ENCODE measurements at regions not wholly inside any gene's neighbourhood (a gene's known extent, or its start where the extent isn't known, plus 50 kb on each side); places are given as distances from the start of the nearest gene placed in this dataset.

DNA sequence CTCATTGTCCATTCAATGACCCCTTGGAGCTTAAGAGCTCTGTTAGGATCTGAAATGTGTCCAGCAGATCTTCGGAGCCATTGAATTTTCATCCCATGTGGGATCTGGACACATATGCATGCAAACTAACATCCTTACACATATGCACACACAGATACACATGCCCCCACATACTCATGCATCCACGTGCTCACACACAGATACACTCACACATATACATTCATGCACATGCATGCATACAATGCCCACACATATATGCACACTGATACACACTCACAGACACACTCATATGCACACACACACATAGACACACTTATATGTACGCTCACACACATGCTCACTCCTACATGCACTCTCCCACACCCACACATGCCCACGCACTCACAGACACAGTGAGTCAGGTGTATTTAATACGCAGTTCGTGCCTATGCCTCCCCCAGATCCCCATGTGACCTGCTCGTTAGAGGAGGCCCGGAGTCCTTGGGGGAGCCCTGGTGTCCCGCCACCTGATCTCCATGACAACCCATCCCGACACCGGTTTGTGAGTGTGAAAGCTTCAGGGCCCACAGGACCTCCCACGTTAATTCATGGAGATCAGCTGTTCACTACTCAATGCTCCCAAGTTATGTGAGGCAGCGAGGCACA lies 121.9 kb upstream of the SULF2 start:
- Histone ChIP-seq H3K36me3 (replicated peaks in 1 of 2; ENCODE audit: control insufficient read depth in 1 of 2, insufficient read depth in 2 of 2, low read length in 2 of 2) (no peaks in the 10 kb centered on the region), H3K27me3 (ENCODE audit: control insufficient read depth in 2 of 2, insufficient read depth in 2 of 2, low read length in 2 of 2) (no peaks in the 10 kb centered on the region), H3K4me1 (ENCODE audit: control insufficient read depth in 1 of 2, insufficient read depth in 2 of 2, low read length in 2 of 2) (no peaks in the 10 kb centered on the region), H4K20me1 (ENCODE audit: insufficient read depth, low read length) (no peaks in the 10 kb centered on the region), H2AFZ (ENCODE audit: insufficient read depth, low read depth, low read length, poor library complexity, severe bottlenecking) (no peak overlapping the region), H3K9ac (ENCODE audit: insufficient read depth, low read length, poor library complexity, severe bottlenecking) (no peak overlapping the region), H3K79me2 (ENCODE audit: insufficient read depth, low read length) (no peaks in the 10 kb centered on the region), H3K4me2 (replicated peaks; ENCODE audit: extremely low read depth, low read length, poor library complexity, severe bottlenecking) (no peak overlapping the region), H3K9me3 (replicated peaks in 1 of 2; ENCODE audit: control insufficient read depth in 1 of 2, insufficient read depth in 1 of 2, low read length in 2 of 2) (no peaks in the 10 kb centered on the region), H3K4me3 (replicated peaks in 1 of 3; ENCODE audit: low read depth in 2 of 3, low read length in 3 of 3) (no peak overlapping the region), H3K27ac (ENCODE audit: low read depth in 1 of 2, low read length in 2 of 2) (no peak overlapping the region)
- WGBS (ENCODE audit: insufficient coverage) = 90% methylated on average over 13 of the region's 13 CpGs
- no peak overlapping the region for H3K27ac Mint-ChIP-seq
- DNase-seq = no peak
- peaks cover 7 to 13% (median 13%) of the 10 kb centered on the region in 3 donors for H3K27me3 Mint-ChIP-seq (ENCODE audit: low read depth in 3 of 3)
- H3K9me3 Mint-ChIP-seq = no peaks in the 10 kb centered on the region
- H3K4me1 Mint-ChIP-seq = no peaks in the 10 kb centered on the region
- H3K4me3 Mint-ChIP-seq = no peak overlapping the region
- intact Hi-C loops (cut with micrococcal nuclease) = no loop called here
- TF ChIP-seq, protein P1, sequence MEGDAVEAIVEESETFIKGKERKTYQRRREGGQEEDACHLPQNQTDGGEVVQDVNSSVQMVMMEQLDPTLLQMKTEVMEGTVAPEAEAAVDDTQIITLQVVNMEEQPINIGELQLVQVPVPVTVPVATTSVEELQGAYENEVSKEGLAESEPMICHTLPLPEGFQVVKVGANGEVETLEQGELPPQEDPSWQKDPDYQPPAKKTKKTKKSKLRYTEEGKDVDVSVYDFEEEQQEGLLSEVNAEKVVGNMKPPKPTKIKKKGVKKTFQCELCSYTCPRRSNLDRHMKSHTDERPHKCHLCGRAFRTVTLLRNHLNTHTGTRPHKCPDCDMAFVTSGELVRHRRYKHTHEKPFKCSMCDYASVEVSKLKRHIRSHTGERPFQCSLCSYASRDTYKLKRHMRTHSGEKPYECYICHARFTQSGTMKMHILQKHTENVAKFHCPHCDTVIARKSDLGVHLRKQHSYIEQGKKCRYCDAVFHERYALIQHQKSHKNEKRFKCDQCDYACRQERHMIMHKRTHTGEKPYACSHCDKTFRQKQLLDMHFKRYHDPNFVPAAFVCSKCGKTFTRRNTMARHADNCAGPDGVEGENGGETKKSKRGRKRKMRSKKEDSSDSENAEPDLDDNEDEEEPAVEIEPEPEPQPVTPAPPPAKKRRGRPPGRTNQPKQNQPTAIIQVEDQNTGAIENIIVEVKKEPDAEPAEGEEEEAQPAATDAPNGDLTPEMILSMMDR (IDR thresholded peaks at IDR 0.05) = no peak
- no peaks in the 10 kb centered on the region for H3K36me3 Mint-ChIP-seq

GRCh38 chr20:47906348-47906660 lies 121.0 kb upstream of the SULF2 start:
- DNase-seq = no peak

More at GRCh38 chr20:47906348-47906660, 121.0 kb upstream of the SULF2 start:
- Histone ChIP-seq H2AFZ (ENCODE audit: insufficient read depth, low read depth, low read length, poor library complexity, severe bottlenecking) (no peak overlapping the region), H3K27ac (ENCODE audit: low read depth in 1 of 2, low read length in 2 of 2) (no peak overlapping the region), H3K9me3 (replicated peaks in 1 of 2; ENCODE audit: control insufficient read depth in 1 of 2, insufficient read depth in 1 of 2, low read length in 2 of 2) (no peaks in the 10 kb centered on the region), H3K9ac (ENCODE audit: insufficient read depth, low read length, poor library complexity, severe bottlenecking) (no peak overlapping the region), H3K4me2 (replicated peaks; ENCODE audit: extremely low read depth, low read length, poor library complexity, severe bottlenecking) (no peak overlapping the region), H3K36me3 (replicated peaks in 1 of 2; ENCODE audit: control insufficient read depth in 1 of 2, insufficient read depth in 2 of 2, low read length in 2 of 2) (no peaks in the 10 kb centered on the region), H3K4me3 (replicated peaks in 1 of 3; ENCODE audit: low read depth in 2 of 3, low read length in 3 of 3) (no peak overlapping the region), H3K79me2 (ENCODE audit: insufficient read depth, low read length) (no peaks in the 10 kb centered on the region), H3K27me3 (ENCODE audit: control insufficient read depth in 2 of 2, insufficient read depth in 2 of 2, low read length in 2 of 2) (no peaks in the 10 kb centered on the region), H3K4me1 (ENCODE audit: control insufficient read depth in 1 of 2, insufficient read depth in 2 of 2, low read length in 2 of 2) (no peaks in the 10 kb centered on the region), H4K20me1 (ENCODE audit: insufficient read depth, low read length) (no peaks in the 10 kb centered on the region)
- intact Hi-C loops (cut with micrococcal nuclease) = no loop called here
- WGBS (ENCODE audit: insufficient coverage) = 97% methylated on average over 5 of the region's 12 CpGs
- no peaks in the 10 kb centered on the region for H3K9me3 Mint-ChIP-seq
- H3K27ac Mint-ChIP-seq = peak overlapping the region in 1 of 7 donors; percentile 13
- no peaks in the 10 kb centered on the region for H3K4me1 Mint-ChIP-seq
- TF ChIP-seq, protein P1 (IDR thresholded peaks at IDR 0.05) = no peak
- H3K4me3 Mint-ChIP-seq = no peak overlapping the region
- no peaks in the 10 kb centered on the region for H3K36me3 Mint-ChIP-seq
- H3K27me3 Mint-ChIP-seq (ENCODE audit: low read depth in 3 of 3) = peaks cover 7 to 13% (median 10%) of the 10 kb centered on the region in 3 donors

Measured in CD14-positive monocyte (primary cell).